NCI-H2081 treated with DMSO at 0.1 percent for 48 hours (cell line): ENCODE measurements at regions not wholly inside any gene's neighbourhood (a gene's known extent, or its start where the extent isn't known, plus 50 kb on each side); places are given as distances from the start of the nearest gene placed in this dataset.

Experiments
- DNase-seq: peaks from one replicate; lab custom pipeline; 2025; lab: John Stamatoyannopoulos, UW

DNA sequence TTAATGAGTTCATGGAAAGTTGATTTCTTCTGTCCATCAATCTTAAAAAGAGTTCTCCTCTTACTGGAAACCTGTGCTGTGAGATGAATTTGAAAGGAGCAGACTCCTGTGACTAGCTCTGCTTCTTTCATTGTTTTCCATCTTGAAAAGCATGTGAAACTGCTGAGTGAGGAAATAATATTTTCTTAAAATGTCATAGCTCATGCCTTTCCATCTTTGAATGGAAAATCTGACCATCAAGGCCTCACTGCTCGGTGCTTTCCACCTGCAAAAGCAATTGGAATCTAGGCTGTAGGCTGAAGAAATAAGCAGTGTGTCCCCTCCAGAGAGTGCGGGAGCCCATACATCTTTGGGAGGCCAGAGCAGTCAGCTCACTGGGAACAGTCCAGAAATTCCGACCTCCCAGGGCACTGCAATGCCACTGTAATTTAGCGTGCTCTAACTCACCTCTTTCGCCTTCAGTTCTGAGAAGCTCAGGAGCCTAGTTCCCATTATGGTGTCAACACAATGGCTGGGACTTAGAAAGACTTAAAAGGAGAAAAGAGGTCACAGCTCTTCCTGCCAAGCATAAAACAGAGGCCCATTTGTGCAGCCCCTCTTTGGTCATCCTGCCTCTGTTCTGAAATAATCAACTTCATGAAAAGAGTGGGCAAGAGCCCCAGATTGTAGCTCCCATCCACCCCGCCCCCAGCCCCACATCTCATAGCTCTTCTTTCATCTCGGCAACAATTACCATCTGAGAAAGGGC, 50.4 kb upstream of the F3 start:
- no peak for DNase-seq
